GM18499 (cell line): ENCODE measurements at regions not wholly inside any gene's neighbourhood (a gene's known extent, or its start where the extent isn't known, plus 50 kb on each side); places are given as distances from the start of the nearest gene placed in this dataset.

ENCODE experiments used
- ATAC-seq: cut with Tn5 transposase; IDR thresholded peaks from one replicate; pipeline ENCODE4 v1.9.1; 2021; ENCODE audit warnings: moderate number of reproducible peaks; ENCODE audit not compliant: insufficient read depth, unreplicated experiment

GRCh38 chr18:27769152-27769551, 407.8 kb downstream of the CDH2 start:
- no peak for ATAC-seq

- no peak for ATAC-seq
These were observed 413.0 kb downstream of the CDH2 start for GRCh38 chr18:27763936-27764335.

DNA sequence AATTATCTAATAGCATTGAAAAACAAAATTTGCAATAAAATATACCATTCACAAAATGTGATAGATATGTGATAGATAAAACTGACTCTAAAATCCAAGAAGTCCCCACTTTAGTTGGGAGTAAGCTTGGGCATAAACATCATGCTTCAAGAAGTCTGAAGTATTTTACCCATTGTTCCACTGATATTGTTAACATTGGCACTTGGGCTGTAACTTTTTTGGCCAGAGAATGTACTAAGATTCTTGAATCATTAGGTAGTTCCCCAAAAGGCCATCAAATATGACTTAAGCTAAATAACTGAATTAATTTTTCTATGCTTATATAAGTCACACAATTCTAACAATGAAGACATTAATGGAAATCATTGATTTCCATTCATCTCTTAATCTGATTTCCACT, 413.6 kb downstream of the CDH2 start:
- no peak for ATAC-seq

GRCh38 chr18:27762054-27762453, 414.9 kb downstream of the CDH2 start:
- ATAC-seq: no peak

DNA sequence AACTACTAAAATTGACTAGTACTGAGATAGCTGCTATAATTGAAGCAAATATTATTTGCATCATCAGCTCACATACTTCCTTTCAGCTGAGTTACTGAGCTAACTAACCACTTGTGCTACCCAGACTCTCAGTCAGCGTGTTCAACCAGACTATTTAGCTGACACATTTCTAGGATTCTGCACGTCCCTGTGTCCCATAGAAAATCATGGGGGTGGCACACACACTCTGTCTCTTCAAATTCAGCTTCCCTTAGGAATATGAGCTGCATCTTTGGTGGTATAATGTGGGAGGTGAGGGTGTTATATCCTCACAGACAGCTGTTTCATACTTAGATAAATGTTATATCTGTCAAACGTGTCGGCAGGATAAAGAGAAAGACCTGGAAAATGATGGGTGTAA, 424.0 kb downstream of the CDH2 start:
- ATAC-seq: no peak

- no peak for ATAC-seq
These were observed 426.0 kb downstream of the CDH2 start for GRCh38 chr18:27750923-27751322.

- no peak for ATAC-seq
These were observed 426.9 kb downstream of the CDH2 start for GRCh38 chr18:27750014-27750413.

GRCh38 chr18:27749194-27749593, 427.7 kb downstream of the CDH2 start:
- ATAC-seq: no peak

- no peak for ATAC-seq
These were observed 430.7 kb downstream of the CDH2 start for GRCh38 chr18:27746241-27746640.

GRCh38 chr18:27735117-27735516, 441.8 kb downstream of the CDH2 start:
- ATAC-seq: no peak

- ATAC-seq: no peak
These were observed 445.7 kb downstream of the CDH2 start for GRCh38 chr18:27731211-27731610.

- no peak for ATAC-seq
These were observed 448.3 kb downstream of the CDH2 start for GRCh38 chr18:27728659-27729058.

DNA sequence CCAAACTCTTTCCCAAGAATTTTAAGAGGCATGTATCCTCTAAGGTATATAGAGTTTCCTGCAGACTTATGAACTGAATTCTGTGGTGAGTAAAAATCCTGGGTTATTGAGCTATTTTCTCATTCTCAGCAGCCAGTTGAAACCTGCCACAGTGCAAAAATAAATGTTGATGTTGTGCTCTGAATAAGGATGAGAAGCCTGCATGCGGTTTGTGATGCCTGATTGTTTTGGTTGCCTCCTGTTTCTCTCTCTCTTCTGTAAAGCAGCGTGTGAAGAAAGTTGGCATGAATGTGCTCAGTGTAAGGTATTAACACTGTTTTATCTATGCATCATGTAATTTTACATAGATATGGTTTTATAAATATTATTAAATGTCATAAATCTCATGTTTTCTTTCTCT, 452.6 kb downstream of the CDH2 start:
- ATAC-seq: no peak

DNA sequence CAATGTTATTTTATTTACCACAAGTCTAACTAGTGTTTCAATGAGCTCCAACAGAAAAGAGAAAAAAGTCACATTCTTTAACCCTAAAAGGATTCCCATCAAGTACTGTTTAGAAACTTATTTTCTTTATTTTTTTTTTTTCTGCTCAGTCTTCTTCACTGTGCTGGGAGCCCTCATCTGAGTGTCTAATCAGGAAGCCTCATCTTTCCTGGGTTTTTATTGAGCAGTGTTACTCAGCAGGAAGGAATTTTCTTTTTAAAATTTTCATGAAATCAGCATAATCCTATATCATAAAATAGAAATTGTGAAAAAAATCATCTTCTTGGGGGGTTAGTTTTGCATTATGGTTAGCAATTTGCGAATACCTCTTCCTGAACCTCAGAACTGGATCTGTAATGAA, 453.8 kb downstream of the CDH2 start:
- ATAC-seq: no peak

DNA sequence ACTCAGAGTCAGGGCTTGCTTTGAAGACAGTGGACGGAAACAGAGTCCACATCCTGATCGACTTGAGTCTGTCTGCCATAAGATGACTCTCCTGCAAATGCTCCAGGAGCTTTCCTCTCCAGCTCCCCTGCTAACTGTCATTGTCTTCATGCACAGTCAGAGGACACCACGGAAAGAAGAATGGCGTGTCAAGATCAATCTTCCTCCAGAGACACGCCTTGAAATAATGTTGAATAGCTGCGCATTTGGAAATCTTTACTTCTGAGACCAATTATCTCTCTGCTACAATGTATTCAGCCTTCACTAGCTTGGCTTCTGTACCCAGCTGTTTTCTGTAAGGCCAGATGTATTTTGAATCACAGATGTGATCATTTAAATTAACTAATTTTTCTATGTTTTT, 457.2 kb downstream of the CDH2 start:
- ATAC-seq: no peak

- ATAC-seq: no peak
These were observed 459.1 kb downstream of the CDH2 start for GRCh38 chr18:27717816-27718215.

GRCh38 chr18:27717250-27717649, 459.7 kb downstream of the CDH2 start:
- ATAC-seq: no peak

DNA sequence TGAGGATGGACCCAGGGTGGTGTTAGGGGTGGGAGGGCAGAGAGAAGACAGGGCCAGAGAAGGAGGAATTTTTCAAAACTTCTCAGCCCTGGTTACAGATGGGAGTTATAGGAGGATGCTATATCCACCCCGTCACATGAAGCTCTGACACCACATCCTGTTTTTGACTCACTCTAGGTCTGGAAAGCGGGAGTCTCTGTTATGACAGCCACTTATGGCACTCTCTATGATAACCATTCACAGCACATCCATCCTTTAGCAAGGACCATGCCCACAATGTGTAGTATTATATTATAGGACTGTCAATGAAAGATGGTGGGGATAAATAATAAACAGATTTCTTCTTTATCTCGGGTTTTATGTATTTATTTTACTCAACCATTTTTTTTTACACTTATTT, 461.2 kb downstream of the CDH2 start:
- no peak for ATAC-seq

DNA sequence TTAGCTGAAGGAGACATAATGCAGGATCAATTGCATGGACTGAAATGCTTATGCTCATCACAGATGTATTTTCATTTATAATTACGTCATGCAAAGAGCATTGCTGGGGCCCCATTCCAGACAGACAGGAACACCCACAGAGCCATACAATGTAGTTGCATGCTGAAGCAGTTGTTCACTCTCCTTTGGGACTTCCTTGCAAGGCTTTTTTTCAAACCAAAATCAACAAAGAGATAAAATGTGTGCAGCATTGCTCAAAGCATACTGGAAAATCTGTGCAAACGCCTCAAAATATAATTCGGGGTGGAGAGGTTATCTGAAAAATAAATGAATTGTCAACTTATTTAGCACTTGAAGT, 463.2 kb downstream of the CDH2 start:
- ATAC-seq: no peak

DNA sequence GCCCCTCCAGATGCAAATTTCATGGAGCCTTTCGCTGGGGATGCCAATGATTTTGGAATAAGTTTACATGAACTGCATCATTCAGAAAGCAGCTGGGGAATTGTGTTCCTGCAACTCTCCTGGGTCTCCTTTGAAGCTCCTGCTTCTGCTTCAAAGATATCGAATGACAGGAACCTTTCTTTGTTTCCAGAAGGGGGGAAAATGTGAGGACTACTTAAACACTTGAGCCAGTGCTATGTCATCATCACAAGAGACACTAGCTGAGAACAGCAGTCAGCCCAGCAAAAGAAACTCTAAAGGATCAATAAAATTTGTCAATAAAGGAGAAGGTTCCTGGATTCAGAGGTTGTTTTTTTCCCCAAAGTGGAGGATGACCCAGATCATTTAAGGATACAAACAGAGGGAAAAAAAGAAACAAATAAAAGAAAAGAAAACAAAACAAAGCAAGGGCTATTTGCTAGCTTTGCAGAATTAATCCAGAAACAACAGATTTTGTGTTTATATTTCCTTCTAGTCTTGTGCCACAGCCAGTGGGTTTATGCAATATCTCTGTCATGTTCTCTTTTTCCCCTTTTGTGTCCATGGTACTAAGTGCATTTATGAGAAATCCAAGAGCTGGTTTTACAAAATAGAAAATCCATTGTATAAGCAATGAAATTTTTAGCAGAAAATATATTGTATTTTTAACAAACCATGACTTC, 463.7 kb downstream of the CDH2 start:
- ATAC-seq: no peak

- ATAC-seq: no peak
These were observed 464.9 kb downstream of the CDH2 start for GRCh38 chr18:27712066-27712465.

- no peak for ATAC-seq
These were observed 465.5 kb downstream of the CDH2 start for GRCh38 chr18:27711382-27711781.

- ATAC-seq: no peak
These were observed 467.6 kb downstream of the CDH2 start for GRCh38 chr18:27709344-27709743.
